ENCODE measurements at regions not wholly inside any gene's neighbourhood (a gene's known extent, or its start where the extent isn't known, plus 50 kb on each side); places are given as distances from the start of the nearest gene placed in this dataset.

GRCh38 chr5:120106912-120107525 lies 357.1 kb upstream of the PRR16 start:
- TF ChIP-seq EZH2 (IDR thresholded peaks at IDR 0.05; ENCODE audit: low read length) (no peak), CTCF (optimal IDR thresholded peaks at IDR 0.05 in 1 of 3, IDR thresholded peaks at IDR 0.05 in 1 of 3, conservative IDR thresholded peaks at IDR 0.05 in 1 of 3; ENCODE audit: extremely low read depth in 1 of 3, insufficient read depth in 2 of 3, low read length in 3 of 3) (no peak)
